ENCODE measurements at regions not wholly inside any gene's neighbourhood (a gene's known extent, or its start where the extent isn't known, plus 50 kb on each side); places are given as distances from the start of the nearest gene placed in this dataset.

DNA sequence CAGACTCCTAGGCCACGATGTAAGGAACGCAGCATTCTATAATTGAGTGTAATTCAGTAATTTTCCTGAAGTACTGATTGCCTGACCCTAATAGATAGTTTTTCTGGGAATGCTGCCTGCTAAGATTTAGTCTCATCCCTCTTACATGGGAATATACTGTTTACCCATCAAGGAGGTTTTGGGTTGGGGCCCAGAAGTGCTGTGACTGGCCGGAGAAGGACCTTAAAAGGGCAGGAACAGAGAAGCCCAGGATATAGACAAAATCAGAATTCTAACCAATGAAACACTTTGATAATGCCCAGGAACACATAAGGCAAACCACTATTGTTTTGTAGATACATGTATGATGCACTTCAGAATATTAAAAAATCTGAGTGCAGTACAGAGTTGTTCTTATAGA is 111.6 kb downstream of the RGS2 start:
- TF ChIP-seq CTCF (IDR thresholded peaks at IDR 0.05): no peak
- no peak for TF ChIP-seq POLR2A (IDR thresholded peaks at IDR 0.05)
